ENCODE measurements at regions not wholly inside any gene's neighbourhood (a gene's known extent, or its start where the extent isn't known, plus 50 kb on each side); places are given as distances from the start of the nearest gene placed in this dataset.

- TF ChIP-seq CTCF (IDR thresholded peaks at IDR 0.05) (no peak), EZH2 (IDR thresholded peaks at IDR 0.05) (no peak), EZH2phosphoT487 (IDR thresholded peaks at IDR 0.05) (no peak)
These were observed 245.4 kb upstream of the PREP start for GRCh38 chr6:105648276-105648675.

Measured in neural progenitor cell (in vitro differentiated cells).